ENCODE measurements at regions not wholly inside any gene's neighbourhood (a gene's known extent, or its start where the extent isn't known, plus 50 kb on each side); places are given as distances from the start of the nearest gene placed in this dataset.

DNA sequence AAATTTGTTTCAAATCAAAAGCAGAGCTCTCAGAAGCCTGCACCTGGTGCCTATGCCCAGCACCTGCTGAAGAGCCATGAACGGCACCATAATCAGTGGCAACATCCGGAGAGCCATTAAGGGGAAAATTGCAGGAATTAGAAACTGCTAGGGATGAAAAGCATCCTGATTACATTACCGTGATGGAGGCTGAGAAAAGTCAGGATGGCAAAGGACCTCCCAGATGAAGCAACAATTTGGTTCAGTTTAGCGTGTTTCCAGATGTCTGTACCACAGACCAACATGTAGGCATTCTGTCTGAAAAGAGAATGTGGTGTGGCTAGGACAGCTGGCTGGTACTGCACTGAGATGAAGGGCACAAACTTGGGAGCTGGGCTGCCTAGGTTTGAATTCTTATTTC, 106.1 kb downstream of the EOMES start:
- no peaks in the 10 kb centered on the region for H3K27me3 ChIP-seq (ENCODE audit: control insufficient read depth in 2 of 2, insufficient read depth in 2 of 2, low read length in 2 of 2)
- FAIRE-seq (no peak), ATAC-seq (no peak), DNase-seq (ENCODE audit: extremely low read depth in 1 of 4, low spot score in 3 of 4) (no peak)
- CTCF ChIA-PET (ENCODE audit: low intra/inter-chr PET ratio): no interaction called here
- no peaks in the 10 kb centered on the region for H3K9me3 ChIP-seq (replicated peaks; ENCODE audit: control insufficient read depth, insufficient read depth, low read depth, low read length)
- no peaks in the 10 kb centered on the region for H3K9me1 ChIP-seq (ENCODE audit: control insufficient read depth, insufficient read depth, low read length)
- H3K36me3 ChIP-seq (ENCODE audit: control insufficient read depth, insufficient read depth, low read length): no peaks in the 10 kb centered on the region
- H3K9ac ChIP-seq (ENCODE audit: insufficient read depth in 1 of 2, low read depth in 2 of 2, low read length in 2 of 2): no peak overlapping the region
- H2AFZ ChIP-seq (ENCODE audit: low read depth, low read length): no peak overlapping the region
- POLR2A ChIA-PET: no interaction called here
- WGBS (ENCODE audit: insufficient coverage, low coverage, missing lambda C conversion rate): 0% methylated on average over 4 of the region's 4 CpGs
- TF ChIP-seq, protein P1, sequence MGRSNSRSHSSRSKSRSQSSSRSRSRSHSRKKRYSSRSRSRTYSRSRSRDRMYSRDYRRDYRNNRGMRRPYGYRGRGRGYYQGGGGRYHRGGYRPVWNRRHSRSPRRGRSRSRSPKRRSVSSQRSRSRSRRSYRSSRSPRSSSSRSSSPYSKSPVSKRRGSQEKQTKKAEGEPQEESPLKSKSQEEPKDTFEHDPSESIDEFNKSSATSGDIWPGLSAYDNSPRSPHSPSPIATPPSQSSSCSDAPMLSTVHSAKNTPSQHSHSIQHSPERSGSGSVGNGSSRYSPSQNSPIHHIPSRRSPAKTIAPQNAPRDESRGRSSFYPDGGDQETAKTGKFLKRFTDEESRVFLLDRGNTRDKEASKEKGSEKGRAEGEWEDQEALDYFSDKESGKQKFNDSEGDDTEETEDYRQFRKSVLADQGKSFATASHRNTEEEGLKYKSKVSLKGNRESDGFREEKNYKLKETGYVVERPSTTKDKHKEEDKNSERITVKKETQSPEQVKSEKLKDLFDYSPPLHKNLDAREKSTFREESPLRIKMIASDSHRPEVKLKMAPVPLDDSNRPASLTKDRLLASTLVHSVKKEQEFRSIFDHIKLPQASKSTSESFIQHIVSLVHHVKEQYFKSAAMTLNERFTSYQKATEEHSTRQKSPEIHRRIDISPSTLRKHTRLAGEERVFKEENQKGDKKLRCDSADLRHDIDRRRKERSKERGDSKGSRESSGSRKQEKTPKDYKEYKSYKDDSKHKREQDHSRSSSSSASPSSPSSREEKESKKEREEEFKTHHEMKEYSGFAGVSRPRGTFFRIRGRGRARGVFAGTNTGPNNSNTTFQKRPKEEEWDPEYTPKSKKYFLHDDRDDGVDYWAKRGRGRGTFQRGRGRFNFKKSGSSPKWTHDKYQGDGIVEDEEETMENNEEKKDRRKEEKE (IDR thresholded peaks at IDR 0.05; ENCODE audit: borderline replicate concordance in 1 of 2, control insufficient read depth in 1 of 2, low read depth in 2 of 2, low read length in 1 of 2): no peak
- TF ChIP-seq, protein P2, sequence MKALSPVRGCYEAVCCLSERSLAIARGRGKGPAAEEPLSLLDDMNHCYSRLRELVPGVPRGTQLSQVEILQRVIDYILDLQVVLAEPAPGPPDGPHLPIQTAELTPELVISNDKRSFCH (CRISPR knock-in tag; IDR thresholded peaks at IDR 0.05): no peak
- TF ChIP-seq, protein P2 (tag; IDR thresholded peaks at IDR 0.05): no peak
- no peak for TF ChIP-seq PTBP1 (IDR thresholded peaks at IDR 0.05; ENCODE audit: low read depth, low read length)
- TF ChIP-seq HDAC6 (IDR thresholded peaks at IDR 0.05; ENCODE audit: low read depth, low read length): no peak
- no peak for TF ChIP-seq CTBP1 (IDR thresholded peaks at IDR 0.05; ENCODE audit: borderline replicate concordance)
- intact Hi-C loops (cut with micrococcal nuclease): no loop called here
- H3K4me1 ChIP-seq (replicated peaks in 1 of 2; ENCODE audit: control insufficient read depth in 2 of 2, insufficient read depth in 2 of 2, low read length in 2 of 2): no peaks in the 10 kb centered on the region
- no peak overlapping the region for H3K4me2 ChIP-seq (ENCODE audit: insufficient read depth, low read length)
- H3K27ac ChIP-seq (ENCODE audit: extremely low read depth, low read depth, low read length): no peak overlapping the region
- in situ Hi-C loops (cut with MboI): no loop called here
- H3K79me2 ChIP-seq (ENCODE audit: control insufficient read depth, insufficient read depth, low read length): no peaks in the 10 kb centered on the region
- no peaks in the 10 kb centered on the region for H4K20me1 ChIP-seq (replicated peaks; ENCODE audit: control insufficient read depth, insufficient read depth, low read length)
- no peak overlapping the region for H3K4me3 ChIP-seq
- BruUV-seq (replicated peaks): no TSS peak
